CD4-positive, alpha-beta T cell treated with Interleukin-6 at 100 ng/mL for 8 hours (primary cell): ENCODE measurements at regions not wholly inside any gene's neighbourhood (a gene's known extent, or its start where the extent isn't known, plus 50 kb on each side); places are given as distances from the start of the nearest gene placed in this dataset.

Experiments
- DNase-seq: peaks from one replicate; pipeline ENCODE4 v3.0.0-alpha.2; 2020; ENCODE audit warnings: mixed read lengths, low spot score

DNA sequence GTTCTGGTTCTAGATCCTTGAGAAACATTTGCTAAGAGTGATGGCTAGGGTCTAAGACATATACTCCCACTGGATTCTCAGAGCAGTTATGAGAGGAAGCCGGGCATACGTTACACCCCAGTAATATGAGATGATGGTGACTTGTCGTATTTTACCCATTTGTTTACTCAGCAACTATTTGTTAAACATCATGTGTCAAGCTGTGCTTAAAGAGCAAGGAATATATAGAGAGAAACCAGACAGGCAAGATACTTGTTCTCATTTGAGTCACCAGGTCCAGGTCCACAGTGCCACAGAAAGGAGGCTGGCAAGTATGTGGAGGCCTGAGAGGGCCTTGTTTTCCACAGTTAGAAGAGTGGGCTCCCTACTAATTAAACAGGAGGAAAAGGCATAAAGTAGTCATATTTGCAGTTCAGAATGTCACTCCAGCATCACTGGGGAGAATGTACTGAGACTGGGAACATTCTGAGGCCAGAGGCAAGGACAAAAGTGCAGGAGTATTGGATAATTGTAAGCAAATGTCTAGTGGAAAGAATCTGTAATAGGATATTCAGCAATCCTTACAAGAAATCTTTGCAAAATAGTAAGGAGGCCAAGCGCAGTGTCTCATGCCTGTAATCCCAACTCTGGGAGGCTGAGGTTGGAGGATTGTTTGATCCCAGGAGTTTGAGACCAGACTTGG is 142.2 kb downstream of the IRS2 start:
- DNase-seq: no peak

- no peak for DNase-seq
Observed at GRCh38 chr13:109642358-109642757, 144.0 kb downstream of the IRS2 start.

DNA sequence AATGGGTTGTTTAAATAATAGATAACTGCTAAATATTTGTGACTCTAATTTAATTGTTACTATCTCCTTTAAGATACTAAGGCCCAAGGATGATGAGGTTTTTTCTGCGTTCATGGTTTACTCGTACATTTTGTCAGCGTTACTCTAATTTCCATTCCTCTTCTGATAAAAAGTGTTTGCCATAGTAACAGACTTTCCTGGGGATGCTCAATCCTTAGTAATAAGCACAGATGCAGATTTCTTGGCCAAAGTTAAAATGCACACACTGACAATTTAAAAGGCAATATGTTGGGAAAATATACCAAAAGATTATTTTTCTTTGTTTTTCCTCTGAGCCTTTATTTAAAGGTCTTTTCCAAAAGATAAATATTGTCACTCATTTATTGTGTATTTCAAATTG is 149.6 kb downstream of the IRS2 start:
- DNase-seq: no peak

DNA sequence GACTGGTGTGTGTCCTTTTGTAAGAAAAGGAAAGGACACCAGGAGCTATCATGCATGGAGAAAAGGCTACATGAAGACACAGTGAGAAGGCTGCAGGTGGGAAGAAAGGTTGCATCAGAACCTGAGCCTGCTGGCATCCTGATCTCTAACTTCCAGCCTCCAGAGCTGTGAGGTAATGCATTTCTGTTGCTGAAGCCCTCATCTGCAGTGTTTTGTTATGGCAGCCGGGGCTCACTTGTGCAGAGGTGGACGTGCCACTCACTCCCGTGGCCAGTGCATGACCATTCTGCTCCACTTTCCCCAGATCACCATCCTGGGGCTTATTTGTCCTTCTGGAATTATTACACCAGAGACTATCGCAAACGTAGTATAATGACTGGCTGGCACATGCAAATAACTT is 155.3 kb downstream of the IRS2 start:
- DNase-seq: no peak

DNA sequence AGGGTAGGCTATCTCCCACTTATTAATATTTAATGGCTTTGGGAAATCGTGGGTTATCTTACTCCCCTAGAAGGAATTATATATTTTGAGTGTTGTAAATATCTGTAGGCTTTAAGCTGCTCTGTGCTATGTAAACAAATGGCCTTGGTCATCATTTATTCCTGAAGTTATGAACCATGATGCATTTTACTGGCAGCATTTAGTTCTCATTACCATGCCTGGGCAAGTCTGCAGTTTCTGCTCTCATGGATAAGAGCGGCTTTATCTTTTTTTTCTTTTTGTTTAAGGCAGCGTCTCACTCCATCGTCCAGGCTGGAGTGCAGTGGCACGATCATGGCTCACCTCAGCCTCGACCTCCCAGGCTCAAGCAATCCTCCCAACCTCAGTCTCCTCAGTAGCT is 156.1 kb downstream of the IRS2 start:
- no peak for DNase-seq

- no peak for DNase-seq
Observed at GRCh38 chr13:109629737-109630136, 156.6 kb downstream of the IRS2 start.

DNA sequence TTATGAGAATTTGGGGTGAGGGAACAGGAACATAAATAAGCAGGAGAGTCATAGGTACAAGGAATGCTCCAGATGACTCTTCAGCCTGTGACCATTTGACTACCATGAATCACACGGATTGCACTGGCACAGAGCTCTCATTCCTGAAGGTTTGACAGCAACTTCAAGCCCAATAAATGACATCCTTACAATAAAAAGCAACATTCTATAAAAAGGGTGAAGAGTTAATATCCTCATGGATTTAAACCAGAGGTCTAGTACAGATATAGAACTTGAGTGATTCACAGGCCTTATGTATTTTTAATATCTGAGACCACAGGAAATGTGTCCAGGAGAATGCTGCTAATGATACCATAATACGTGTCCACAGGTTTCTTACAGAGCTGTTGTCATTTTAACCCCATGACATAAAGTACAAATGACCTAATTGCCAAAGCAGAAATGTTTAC is 158.1 kb downstream of the IRS2 start:
- DNase-seq: no peak

GRCh38 chr13:109627649-109628048 is 158.7 kb downstream of the IRS2 start:
- no peak for DNase-seq

DNA sequence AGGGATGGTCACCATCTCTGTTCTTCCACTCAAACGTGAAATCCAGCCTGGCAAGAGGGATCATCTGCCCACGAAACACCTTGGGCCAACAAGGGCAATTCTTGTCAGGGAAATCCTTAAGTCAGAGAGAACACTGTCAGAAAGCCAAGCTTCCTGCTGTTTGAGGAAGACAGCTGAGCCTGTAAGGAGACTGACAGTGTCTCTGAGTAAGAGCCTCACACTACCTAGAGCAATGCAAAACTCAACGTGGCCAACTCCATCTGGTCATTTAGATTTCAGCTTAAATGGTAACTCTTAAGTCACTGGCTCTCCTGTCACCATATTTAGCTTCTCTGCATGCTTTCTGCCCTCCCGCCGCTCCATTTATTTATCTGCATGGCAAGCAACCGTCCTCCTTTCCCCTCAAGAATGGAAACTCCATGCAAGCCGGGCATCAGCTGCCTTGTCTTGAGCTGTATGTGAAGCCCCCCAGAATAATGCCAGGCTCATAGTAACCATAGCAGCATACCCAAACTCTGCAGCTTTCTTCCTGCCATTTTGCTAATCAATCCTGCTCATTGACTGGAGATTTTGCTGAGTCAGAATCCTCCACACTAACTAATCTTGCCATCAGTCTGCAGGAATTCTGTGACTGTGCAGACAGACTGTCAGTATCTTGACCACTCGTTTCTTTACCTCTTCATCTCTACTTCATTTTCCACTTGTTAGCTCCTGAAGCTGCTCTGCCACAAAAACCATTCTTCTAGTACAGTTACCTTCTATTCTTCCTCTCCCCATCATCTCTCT is 159.8 kb downstream of the IRS2 start:
- DNase-seq: no peak

DNA sequence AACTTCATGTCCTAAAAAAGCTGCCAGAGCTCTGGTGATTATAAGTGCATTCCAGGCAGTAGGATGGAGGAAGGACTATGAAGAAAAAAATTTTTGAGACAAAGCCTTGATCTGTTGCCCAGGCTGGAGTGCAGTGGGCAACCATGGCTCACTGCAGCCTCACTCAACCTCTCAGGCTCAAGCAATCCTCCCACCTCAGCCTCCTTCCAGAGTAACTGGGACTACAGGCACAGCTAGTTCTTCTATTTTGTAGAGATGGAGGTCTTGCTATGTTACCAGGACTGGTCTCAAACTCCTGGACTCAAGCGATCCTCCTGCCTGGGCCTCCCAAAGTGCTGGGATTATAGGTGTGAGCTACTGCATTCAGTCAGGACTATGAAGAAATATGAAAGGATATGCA is 161.2 kb downstream of the IRS2 start:
- no peak for DNase-seq

GRCh38 chr13:109622006-109622405 is 164.4 kb downstream of the IRS2 start:
- DNase-seq: no peak

GRCh38 chr13:109615721-109616420 is 170.5 kb downstream of the IRS2 start:
- DNase-seq: no peak

- DNase-seq: no peak
Observed at GRCh38 chr13:109611912-109612691, 174.3 kb downstream of the IRS2 start.

GRCh38 chr13:109610517-109610916 is 175.9 kb downstream of the IRS2 start:
- peak; percentile 29 for DNase-seq

DNA sequence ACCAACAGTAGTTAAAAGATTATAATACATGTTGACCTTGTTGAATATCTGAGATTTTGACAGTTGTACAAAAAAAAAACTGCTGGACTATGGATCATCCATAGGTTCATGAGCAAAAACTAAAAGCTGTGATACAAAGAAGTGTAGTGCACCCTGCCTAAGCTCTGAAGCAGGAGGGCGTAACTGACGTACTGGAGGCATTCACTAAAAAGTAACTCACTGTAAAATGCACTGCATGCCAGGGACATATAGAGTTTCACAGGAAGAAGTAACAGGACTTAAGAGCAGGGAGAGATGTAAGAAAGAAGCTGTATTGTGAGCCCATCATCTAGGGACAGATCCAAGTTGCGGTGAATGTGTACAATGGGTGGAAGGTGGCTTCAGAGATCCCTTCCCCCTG is 177.9 kb downstream of the IRS2 start:
- no peak for DNase-seq

- DNase-seq: no peak
Observed at GRCh38 chr13:109608059-109608458, 178.3 kb downstream of the IRS2 start.

DNA sequence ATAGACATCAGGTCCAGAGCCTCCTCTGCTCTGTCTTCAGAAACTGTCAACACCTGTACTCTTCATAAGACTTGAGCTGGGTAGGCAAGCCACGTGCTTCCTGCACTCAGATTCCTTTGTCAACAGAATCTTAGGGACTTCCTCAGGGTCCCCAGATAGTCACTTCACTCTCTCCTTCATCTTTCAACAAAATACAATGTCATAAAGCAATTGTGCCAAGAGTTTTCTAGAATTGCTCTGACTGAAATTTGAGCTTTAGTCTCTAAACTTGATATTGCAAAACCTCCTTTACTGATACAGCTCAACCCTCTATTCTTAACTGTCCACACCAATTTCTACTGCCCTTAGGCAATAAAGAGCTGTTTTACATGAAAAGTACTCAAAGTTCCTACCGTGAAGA is 179.9 kb downstream of the IRS2 start:
- no peak for DNase-seq

GRCh38 chr13:109605846-109606245 is 180.5 kb downstream of the IRS2 start:
- no peak for DNase-seq

GRCh38 chr13:109604894-109605293 is 181.5 kb downstream of the IRS2 start:
- no peak for DNase-seq

DNA sequence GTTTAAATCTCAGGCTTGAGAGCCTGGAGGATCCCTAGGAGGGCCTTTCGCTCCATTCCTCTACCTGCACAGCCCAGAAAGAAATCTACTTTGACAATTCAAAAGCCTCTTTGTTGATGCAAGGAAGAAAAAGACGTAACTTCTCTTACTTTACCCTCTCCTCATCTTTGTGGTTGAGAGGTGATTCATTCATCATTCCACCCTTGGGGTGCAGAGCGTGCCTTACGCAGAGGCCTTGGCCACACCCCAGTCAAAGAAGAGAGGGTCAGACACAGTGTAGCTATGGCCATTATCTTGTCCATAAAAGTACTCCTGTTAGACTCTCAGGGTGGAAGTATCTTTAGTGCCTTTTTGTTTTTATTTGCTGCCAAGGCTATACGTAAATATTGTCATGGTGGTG is 184.0 kb downstream of the IRS2 start:
- DNase-seq: no peak

- DNase-seq: no peak
Observed at GRCh38 chr13:109599901-109600657, 186.3 kb downstream of the IRS2 start.

GRCh38 chr13:109595471-109595870 is 190.9 kb downstream of the IRS2 start:
- no peak for DNase-seq
